ENCODE measurements at regions not wholly inside any gene's neighbourhood (a gene's known extent, or its start where the extent isn't known, plus 50 kb on each side); places are given as distances from the start of the nearest gene placed in this dataset.

- H3K4me3 ChIP-seq (ENCODE audit: low read depth, low read length), result no peak overlapping the region
- in situ Hi-C loops (cut with HindIII; ENCODE audit: low pct_ligation_motif_present, low sequenced_read_pairs), result no loop called here
- no peak for TF ChIP-seq CTCF (IDR thresholded peaks at IDR 0.05; ENCODE audit: low read depth, low read length, missing control alignments)
- H3K27me3 ChIP-seq (replicated peaks), result no peaks in the 10 kb centered on the region
- no peak for DNase-seq
- no peaks in the 10 kb centered on the region for H3K36me3 ChIP-seq (replicated peaks)
- H3K27ac ChIP-seq, result no peak overlapping the region
Measured at GRCh38 chr4:36891971-36892370, 352.6 kb upstream of the NWD2 start.

- no peak for TF ChIP-seq CTCF (IDR thresholded peaks at IDR 0.05; ENCODE audit: low read depth, low read length, missing control alignments)
- in situ Hi-C loops (cut with HindIII; ENCODE audit: low pct_ligation_motif_present, low sequenced_read_pairs), result no loop called here
Measured at GRCh38 chr4:36900446-36900987, 344.0 kb upstream of the NWD2 start.

GRCh38 chr4:36904823-36905222, 339.7 kb upstream of the NWD2 start:
- TF ChIP-seq CTCF (IDR thresholded peaks at IDR 0.05; ENCODE audit: low read depth, low read length, missing control alignments), result no peak
- no peaks in the 10 kb centered on the region for H3K27me3 ChIP-seq (replicated peaks)
- no peak overlapping the region for H3K4me3 ChIP-seq (ENCODE audit: low read depth, low read length)
- in situ Hi-C loops (cut with HindIII; ENCODE audit: low pct_ligation_motif_present, low sequenced_read_pairs), result no loop called here
- DNase-seq, result no peak
- no peaks in the 10 kb centered on the region for H3K36me3 ChIP-seq (replicated peaks)
- H3K27ac ChIP-seq, result no peak overlapping the region

More at GRCh38 chr4:36900446-36900987, 344.0 kb upstream of the NWD2 start:
- no peak overlapping the region for H3K4me3 ChIP-seq (ENCODE audit: low read depth, low read length)
- H3K27me3 ChIP-seq (replicated peaks), result no peaks in the 10 kb centered on the region
- no peaks in the 10 kb centered on the region for H3K36me3 ChIP-seq (replicated peaks)
- no peak for DNase-seq
- H3K27ac ChIP-seq, result no peak overlapping the region

- in situ Hi-C loops (cut with HindIII; ENCODE audit: low pct_ligation_motif_present, low sequenced_read_pairs), result no loop called here
- H3K27me3 ChIP-seq (replicated peaks), result no peaks in the 10 kb centered on the region
- H3K36me3 ChIP-seq (replicated peaks), result no peaks in the 10 kb centered on the region
- no peak overlapping the region for H3K4me3 ChIP-seq (ENCODE audit: low read depth, low read length)
- no peak for DNase-seq
- no peak for TF ChIP-seq CTCF (IDR thresholded peaks at IDR 0.05; ENCODE audit: low read depth, low read length, missing control alignments)
- H3K27ac ChIP-seq, result no peak overlapping the region
Measured at GRCh38 chr4:36914106-36914505, 330.4 kb upstream of the NWD2 start.

GRCh38 chr4:36915717-36916116, 328.8 kb upstream of the NWD2 start:
- H3K27me3 ChIP-seq (replicated peaks), result no peaks in the 10 kb centered on the region
- no peak for TF ChIP-seq CTCF (IDR thresholded peaks at IDR 0.05; ENCODE audit: low read depth, low read length, missing control alignments)
- no peak overlapping the region for H3K27ac ChIP-seq
- H3K4me3 ChIP-seq (ENCODE audit: low read depth, low read length), result no peak overlapping the region
- no peak for DNase-seq
- no peaks in the 10 kb centered on the region for H3K36me3 ChIP-seq (replicated peaks)
- in situ Hi-C loops (cut with HindIII; ENCODE audit: low pct_ligation_motif_present, low sequenced_read_pairs), result no loop called here

- Histone ChIP-seq H3K27ac (no peak overlapping the region), H3K27me3 (replicated peaks) (no peaks in the 10 kb centered on the region), H3K4me3 (ENCODE audit: low read depth, low read length) (no peak overlapping the region), H3K36me3 (replicated peaks) (no peaks in the 10 kb centered on the region)
- in situ Hi-C loops (cut with HindIII; ENCODE audit: low pct_ligation_motif_present, low sequenced_read_pairs), result no loop called here
- DNase-seq, result no peak
- TF ChIP-seq CTCF (IDR thresholded peaks at IDR 0.05; ENCODE audit: low read depth, low read length, missing control alignments), result no peak
Measured at GRCh38 chr4:36917413-36917812, 327.1 kb upstream of the NWD2 start.

All from brain microvascular endothelial cell (primary cell).